Activated naive CD4-positive, alpha-beta T cell (primary cell): ENCODE measurements at regions not wholly inside any gene's neighbourhood (a gene's known extent, or its start where the extent isn't known, plus 50 kb on each side); places are given as distances from the start of the nearest gene placed in this dataset.

Experiments
- DNase-seq, 4 experiments: peaks; one replicate each; lab custom pipeline; 2025; lab: John Stamatoyannopoulos, UW

DNA sequence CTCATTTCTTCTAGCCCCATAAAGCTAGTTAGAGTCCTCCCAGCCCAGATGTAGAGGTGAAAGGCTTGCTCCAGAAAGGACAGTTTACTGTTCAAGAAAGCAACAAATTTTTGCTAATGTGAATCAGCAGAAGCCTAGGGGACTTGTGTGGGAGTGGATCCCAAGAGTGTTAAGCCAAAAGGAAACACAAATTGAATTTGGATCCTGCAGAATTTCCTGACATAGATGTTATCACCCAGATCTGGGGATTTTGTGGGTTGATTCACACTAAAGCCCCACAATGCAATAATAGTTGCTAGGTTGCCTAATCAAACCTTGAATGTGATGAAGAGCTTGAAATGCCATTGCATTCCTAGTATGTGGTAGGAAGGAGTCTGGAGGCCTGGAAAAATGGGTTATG is 135.2 kb upstream of the HS3ST3A1 start:
- DNase-seq, result no peak

- DNase-seq, result no peak
These were observed 139.0 kb upstream of the HS3ST3A1 start for GRCh38 chr17:13740686-13741085.

GRCh38 chr17:13741744-13742143 is 140.0 kb upstream of the HS3ST3A1 start:
- DNase-seq, result no peak

DNA sequence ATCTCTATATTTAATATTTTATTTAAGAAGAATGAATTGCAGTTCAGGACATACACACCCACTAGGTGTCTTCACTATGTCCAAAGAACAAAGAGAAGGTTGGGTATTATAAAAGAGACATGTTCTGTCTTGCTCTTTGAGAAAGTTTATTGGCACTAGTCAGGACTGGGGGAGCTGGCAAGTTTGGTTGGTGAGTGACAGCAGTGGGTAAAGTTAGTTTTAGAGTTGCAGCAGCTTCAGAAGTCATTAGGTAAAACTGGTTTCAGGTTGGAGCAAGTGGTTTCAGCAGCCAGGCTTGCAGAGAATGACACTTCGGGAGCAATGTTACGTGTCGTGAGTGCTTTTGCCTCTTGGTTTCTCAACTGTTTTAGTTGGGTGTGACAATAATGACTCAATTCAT is 142.2 kb upstream of the HS3ST3A1 start:
- no peak for DNase-seq

DNA sequence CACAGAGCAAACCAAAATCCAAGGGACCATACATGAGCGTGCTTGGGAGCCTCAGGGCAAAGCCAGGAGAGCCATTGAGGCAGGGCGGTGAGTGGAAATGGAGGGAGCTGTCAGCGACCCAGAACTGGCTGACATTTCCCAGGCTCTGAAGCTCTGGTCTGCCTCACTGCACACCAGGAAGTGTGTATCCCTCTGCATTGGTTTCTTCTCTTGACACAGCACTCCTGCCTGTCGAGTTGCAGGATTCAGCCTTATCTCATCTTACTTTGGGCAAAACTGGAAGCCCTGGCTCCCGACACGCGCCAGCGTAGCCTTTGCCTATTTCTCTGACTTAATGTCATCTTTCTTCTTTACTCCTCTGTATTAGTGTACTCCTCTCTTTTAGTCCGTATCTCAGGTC is 144.7 kb upstream of the HS3ST3A1 start:
- DNase-seq, result no peak

DNA sequence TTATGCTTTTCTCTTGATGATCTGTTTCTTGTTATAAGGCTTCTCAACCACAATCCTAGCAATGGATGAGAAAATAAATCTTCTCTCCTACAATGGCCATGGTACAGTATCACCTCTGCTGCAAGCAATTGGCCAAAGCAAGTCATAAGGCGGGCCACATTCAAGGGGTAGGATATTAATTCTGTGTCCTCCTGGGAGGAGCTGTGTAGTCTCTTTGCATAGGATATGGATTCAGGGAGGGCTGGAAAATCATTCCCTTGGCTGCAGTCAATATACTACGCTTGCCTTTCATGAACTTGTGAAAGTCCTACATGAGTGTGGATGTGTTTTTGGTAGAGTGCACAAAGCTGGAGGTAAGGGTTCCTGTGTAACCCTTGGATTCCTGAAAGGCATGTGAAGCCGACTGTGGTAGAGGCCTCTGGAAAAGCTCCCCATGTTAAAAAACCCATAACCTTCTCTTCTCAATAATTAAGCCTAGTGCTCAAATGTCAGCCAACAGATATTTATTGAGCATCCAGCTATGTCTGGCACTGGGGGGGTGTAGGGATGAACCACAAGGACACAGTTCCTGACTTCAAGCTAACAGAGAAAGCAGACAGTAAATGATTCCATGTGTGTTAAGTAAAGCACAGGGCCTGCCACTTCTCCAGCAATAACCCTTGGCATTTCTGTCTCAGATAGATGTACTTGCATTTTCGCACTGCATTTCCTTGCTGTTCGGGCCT is 147.6 kb upstream of the HS3ST3A1 start:
- DNase-seq, result no peak

- no peak for DNase-seq
These were observed 148.1 kb upstream of the HS3ST3A1 start for GRCh38 chr17:13749891-13750235.

DNA sequence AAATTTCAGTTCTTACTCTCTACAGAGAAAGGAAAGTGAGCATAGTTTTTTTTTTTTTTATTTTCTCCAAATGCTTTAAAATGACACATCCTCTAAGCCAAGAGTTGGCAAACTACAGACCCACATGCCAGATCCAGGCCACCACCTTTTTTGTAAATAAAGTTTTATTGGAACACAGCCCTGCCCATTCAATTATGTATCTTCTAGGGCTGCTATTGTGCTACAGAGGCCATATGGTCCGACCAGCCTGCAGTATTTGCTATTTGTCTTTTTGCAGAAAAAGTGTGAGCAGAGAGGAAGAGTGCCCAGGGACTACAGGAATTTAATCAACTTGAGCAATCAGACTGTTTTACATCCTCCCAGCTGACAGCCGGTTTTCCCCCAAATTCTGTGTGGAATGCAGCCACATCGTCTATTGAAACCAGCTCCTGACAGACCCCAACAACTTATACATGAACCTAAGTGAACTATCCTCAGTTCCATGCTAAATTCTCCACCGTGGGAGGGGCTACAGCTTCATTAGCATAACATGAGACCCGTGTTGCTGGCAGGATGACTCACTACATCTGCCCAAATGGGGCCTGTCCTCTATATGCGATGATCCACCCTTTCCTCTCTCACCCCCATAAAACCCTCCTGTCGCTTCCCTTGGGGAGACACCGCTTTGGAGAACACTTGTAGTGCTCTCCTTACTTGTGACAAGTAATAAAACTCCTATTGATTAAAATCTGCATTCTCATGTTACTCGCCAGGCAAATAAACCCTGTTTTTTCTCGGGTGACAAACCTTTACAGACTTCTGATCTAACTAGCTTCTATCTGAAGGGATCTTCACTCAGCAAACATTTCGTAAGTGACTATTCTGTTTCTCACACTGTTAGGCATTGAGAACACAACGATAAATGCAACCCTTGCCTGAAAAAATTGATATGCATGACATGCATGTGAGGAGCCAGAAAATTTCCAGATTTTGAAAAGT is 149.4 kb upstream of the HS3ST3A1 start:
- DNase-seq, result no peak

DNA sequence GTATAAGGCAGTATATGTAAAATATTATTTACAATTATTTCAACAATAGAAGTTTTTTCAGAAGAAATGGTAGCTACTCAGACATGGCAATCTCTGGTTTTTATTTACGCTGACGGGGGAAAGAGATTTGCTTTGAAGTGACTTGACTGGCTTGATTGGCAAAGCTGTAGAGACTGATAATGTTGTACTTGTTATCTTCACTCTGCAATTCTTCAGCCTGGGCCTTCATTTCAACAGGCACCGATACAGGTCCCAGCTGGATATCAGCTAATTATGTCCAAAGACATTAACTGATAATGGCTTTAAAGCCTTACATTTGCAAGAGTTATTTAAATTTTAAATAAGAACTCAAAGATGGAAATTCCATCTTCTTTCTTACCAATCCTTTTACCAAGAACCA is 151.4 kb upstream of the HS3ST3A1 start:
- DNase-seq, result no peak

DNA sequence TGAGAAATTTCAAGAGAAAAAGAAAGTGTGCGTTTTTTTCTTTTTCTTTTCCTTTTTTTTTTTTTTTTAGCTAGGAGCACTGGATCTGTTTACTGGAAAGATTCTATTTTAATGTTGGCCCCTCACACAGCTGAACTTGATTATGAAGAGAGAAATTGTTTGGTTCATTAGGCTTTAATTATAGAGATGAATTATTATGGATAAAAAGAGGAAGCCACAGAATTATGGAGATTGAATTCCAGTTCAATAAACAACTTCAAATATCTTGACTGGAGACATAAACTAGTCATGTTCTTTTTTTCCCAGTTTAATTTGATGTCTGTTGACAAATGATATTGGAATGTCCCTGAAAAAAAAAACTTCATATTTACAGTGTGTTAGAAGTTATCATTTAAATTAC is 152.0 kb upstream of the HS3ST3A1 start:
- DNase-seq, result no peak

DNA sequence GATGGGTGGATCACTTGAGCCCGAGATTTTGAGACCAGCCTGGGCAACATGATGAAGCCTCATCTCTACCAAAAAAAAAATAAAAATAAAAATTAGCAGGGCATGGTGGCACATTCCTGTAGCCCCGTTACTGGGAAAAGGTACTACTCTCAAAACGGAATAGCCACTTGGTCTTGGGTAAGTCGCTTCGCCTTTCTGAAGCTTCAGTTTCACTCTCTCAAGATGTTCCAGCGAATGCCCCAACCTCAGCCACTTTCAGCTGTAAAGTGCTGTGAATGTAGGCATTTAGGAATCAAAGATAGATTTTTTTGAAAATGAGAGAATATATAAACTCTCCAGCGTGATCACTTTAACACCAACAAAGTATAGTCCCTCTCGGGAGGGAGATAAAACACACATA is 154.1 kb upstream of the HS3ST3A1 start:
- no peak for DNase-seq

DNA sequence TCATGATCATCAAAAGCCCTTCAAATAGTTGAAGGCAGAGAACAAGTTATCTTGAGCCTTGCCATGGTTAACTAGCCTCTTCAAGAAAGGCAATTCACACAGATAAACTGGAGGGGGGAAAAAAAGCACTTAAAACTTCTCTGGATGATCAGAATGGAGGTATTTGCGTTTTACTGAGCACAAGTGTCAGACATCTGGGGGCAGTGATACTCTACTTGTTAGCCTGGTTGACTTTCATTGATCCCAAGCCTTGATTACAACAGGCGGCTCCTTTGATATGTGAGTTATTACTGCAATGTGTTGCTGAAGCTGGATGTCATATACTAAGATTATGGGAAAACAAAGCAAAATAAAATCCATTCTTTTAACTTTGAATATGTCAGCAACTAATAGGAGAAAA is 155.0 kb upstream of the HS3ST3A1 start:
- DNase-seq, result no peak

GRCh38 chr17:13757871-13758270 is 156.1 kb upstream of the HS3ST3A1 start:
- no peak for DNase-seq

- no peak for DNase-seq
These were observed 158.0 kb upstream of the HS3ST3A1 start for GRCh38 chr17:13759518-13760335.

GRCh38 chr17:13761038-13761603 is 159.4 kb upstream of the HS3ST3A1 start:
- DNase-seq, result no peak

DNA sequence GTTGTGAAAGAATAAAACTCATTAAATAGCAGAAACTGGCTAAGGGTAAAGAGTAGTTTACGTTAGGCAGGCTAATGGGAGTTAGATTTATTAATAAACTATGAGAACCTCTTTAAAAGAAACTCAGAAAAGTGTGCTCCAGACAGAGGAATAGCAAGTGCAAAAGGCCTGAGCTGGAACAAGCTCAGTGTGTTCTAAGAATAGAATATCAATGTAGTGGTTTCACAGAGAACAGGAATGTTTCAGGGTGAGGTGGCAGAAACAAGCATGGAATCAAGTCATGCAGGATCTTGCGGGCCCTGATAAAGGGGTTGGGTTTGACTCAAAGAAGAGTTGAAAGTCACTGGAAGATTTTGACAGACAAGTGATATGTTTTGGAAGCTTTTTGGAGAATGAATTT is 164.0 kb upstream of the HS3ST3A1 start:
- DNase-seq, result no peak

GRCh38 chr17:13770702-13771101 is 169.0 kb upstream of the HS3ST3A1 start:
- no peak for DNase-seq

DNA sequence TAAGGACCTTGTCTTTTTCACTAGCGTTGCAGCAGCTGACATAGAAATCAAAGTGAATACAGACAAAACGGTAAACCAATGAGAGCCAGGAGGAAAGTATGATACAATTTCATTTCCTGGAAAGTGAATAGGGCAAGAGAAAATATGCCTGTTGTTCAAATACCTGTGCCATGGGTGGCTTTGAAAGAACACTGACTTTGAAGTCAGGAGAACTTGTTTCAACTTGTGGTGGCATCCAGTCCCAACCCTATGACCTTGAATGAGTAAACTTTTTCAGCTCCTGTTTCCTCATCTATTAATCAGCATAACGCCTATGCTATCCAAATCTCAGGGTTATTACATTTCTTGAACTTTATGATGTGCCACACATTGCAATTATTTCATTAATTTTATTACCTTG is 173.7 kb upstream of the HS3ST3A1 start:
- DNase-seq, result no peak

- no peak for DNase-seq
These were observed 174.4 kb upstream of the HS3ST3A1 start for GRCh38 chr17:13776027-13776551.

DNA sequence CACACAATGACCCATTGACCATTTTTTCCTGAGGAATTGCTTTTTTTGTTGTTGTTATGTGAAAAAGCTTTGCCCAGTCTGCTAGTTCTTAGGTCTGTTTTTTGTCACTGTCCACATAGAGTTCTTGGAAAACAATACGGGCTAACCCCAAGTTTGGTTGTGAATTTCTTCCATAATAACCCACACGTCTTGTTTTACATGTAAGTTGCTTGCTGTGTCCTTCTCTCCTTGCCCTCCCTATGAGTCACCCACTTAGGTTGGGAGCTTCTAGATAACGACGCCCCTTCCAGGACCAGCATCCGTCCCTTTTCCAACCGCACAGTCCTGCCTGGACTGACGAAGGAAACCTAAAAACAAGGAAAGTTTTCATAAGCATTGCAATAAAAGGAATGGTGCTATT is 175.3 kb upstream of the HS3ST3A1 start:
- DNase-seq, result no peak

DNA sequence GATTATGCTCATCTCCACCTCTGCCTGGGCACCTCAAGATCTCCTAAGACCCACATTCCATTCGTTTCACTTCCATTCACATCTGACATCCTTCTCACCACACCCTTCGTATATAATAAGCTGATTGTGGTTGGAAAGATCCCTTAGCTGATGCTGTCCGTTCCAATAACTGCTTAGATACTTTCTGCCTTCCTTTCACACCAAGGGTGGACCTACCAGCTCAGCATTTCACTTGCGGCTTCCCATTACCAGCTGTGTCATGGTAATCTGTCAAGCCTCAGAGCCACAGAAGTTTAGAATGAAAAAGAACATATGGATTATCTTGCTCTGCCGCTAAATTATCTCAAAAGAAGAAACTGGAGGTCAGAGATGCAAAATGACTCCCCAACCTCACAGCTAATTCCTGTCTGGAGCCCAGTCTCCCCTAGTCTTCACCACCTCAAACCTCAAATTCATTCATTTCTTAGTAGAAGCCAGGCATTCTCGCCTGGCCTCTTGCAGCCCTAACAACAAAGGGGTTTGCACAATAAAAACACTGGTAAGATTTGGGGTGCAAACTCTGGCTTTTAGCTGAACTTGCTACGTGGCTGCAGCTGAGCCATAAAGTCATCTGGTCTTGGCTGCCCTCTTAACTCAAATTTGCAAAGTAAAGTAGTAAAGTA is 182.8 kb upstream of the HS3ST3A1 start:
- DNase-seq, result no peak
